MG63 (cell line): ENCODE measurements at regions not wholly inside any gene's neighbourhood (a gene's known extent, or its start where the extent isn't known, plus 50 kb on each side); places are given as distances from the start of the nearest gene placed in this dataset.
"Not testable (repeated sequence)": the region's sequence is repeated elsewhere in the genome, so short reads cannot be mapped to it uniquely, and the experiment has no call there.

ENCODE experiments used
- DNase-seq: peaks from one replicate; pipeline ENCODE4 v3.0.0-alpha.2; 2020
- H3K27me3 ChIP-seq: fragments of 250-450 bp; sonication (Bioruptor Pico); 2 replicates; pipeline ENCODE4 v1.5.1; 2020; ENCODE audit warnings: mild to moderate bottlenecking, moderate library complexity
- H3K36me3 ChIP-seq: fragments of 250-450 bp; sonication (Bioruptor Pico); 2 replicates; pipeline ENCODE4 v1.5.1; 2020; ENCODE audit warnings: mild to moderate bottlenecking, moderate library complexity
- H3K4me3 ChIP-seq: fragments of 250-450 bp; sonication (Bioruptor Pico); 2 replicates; pipeline ENCODE4 v1.5.1; 2020; ENCODE audit warnings: mild to moderate bottlenecking, moderate library complexity
- H3K9me3 ChIP-seq: fragments of 250-450 bp; sonication (Bioruptor Pico); 2 replicates; pipeline ENCODE4 v1.5.1; 2020; ENCODE audit warnings: mild to moderate bottlenecking, moderate library complexity

DNA sequence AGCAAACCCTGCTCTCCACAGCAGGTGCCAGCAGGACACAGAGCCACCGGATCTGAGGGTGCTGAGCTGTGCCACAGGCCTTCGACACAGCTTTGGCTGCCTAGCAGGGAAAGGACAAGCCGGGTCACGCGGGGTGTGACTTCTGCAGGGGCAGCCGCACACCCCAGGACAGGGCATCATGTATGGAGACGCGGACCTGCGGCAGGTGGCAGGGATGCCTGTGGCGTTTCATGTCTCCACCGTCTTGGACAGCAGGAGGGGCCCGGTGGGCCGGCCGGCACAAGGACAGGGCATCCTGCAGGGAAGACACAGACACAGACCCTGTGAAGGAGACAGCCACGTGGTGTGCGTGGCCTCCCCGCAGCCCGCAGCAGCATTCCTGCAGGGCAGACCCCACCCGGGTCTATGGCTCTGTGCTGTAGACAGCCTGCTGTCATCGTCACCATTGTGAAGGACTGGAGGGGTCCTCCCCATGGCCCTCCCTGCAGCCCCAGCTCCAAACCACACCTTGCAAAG, 109.2 kb downstream of the PDGFA start:
- DNase-seq, result no peak
- H3K4me3 ChIP-seq, result no peak overlapping the region
- H3K9me3 ChIP-seq, result no peaks in the 10 kb centered on the region
- H3K36me3 ChIP-seq, result no peaks in the 10 kb centered on the region
- peaks cover 19% of the 10 kb centered on the region for H3K27me3 ChIP-seq

DNA sequence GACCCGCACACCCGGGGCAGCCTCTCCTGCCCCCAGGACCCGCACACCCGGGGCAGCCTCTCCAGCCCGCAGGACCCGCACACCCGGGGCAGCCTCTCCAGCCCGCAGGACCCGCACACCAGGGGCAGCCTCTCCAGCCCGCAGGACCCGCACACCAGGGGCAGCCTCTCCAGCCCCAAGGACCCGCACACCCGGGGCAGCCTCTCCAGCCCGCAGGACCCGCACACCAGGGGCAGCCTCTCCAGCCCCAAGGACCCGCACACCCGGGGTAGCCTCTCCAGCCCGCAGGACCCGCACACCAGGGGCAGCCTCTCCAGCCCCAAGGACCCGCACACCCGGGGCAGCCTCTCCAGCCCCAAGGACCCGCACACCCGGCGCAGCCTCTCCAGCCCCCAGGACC, 108.5 kb downstream of the PDGFA start:
- H3K4me3 ChIP-seq, H3K36me3 ChIP-seq, DNase-seq, H3K9me3 ChIP-seq: not testable (repeated sequence)
- peaks cover 13% of the 10 kb centered on the region for H3K27me3 ChIP-seq

DNA sequence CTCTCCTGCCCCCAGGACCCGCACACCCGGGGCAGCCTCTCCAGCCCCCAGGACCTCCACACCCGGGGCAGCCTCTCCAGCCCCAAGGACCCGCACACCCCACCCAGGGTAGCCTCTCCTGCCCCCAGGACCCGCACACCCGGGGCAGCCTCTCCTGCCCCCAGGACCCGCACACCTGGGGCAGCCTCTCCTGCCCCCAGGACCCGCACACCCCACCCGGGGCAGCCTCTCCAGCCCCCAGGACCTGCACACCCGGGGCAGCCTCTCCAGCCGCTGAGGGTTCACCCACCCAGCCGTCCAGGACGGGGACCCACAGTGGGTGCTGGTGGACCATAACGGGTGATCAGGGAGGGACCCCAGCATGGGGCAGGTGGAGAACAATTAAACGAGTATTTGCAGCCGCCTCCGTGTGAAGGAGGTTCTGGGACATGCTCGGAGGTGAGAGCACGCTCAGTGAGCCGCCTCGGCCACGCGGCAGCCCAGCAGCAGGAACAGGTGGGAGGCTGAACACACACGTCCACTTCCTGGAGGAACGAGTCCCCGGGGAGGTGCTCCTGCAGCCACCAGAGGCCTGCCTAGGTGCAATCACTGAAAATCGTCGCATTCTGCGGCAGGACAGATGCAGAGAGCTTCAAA, 107.9 kb downstream of the PDGFA start:
- H3K9me3 ChIP-seq, result no peaks in the 10 kb centered on the region
- no peak for DNase-seq
- H3K4me3 ChIP-seq, result no peak overlapping the region
- H3K36me3 ChIP-seq, result no peaks in the 10 kb centered on the region
- H3K27me3 ChIP-seq, result peaks cover 9% of the 10 kb centered on the region; the same call in 1 of the 2 replicates

DNA sequence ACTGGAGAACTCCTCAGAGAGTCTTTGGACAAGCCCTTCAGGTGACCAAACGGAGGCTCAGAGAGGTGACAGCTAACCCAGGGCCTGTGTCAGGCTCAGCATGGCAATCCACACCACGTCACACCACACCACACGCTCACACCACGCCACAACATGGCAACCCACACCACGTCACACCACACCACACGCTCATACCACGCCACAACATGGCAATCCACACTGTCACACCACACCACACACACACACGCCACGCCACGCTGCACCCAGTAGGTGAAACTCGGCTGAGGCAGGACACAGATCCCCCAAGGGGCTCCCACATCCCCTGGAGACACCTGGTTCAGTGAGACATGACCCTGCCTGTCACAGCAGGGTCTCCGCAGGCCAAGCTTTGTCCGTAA, 107.3 kb downstream of the PDGFA start:
- H3K36me3 ChIP-seq, result no peaks in the 10 kb centered on the region
- no peaks in the 10 kb centered on the region; the same call in 1 of the 2 replicates for H3K9me3 ChIP-seq
- H3K27me3 ChIP-seq, result peaks cover 9% of the 10 kb centered on the region; the same call in 1 of the 2 replicates
- no peak overlapping the region for H3K4me3 ChIP-seq
- no peak for DNase-seq

DNA sequence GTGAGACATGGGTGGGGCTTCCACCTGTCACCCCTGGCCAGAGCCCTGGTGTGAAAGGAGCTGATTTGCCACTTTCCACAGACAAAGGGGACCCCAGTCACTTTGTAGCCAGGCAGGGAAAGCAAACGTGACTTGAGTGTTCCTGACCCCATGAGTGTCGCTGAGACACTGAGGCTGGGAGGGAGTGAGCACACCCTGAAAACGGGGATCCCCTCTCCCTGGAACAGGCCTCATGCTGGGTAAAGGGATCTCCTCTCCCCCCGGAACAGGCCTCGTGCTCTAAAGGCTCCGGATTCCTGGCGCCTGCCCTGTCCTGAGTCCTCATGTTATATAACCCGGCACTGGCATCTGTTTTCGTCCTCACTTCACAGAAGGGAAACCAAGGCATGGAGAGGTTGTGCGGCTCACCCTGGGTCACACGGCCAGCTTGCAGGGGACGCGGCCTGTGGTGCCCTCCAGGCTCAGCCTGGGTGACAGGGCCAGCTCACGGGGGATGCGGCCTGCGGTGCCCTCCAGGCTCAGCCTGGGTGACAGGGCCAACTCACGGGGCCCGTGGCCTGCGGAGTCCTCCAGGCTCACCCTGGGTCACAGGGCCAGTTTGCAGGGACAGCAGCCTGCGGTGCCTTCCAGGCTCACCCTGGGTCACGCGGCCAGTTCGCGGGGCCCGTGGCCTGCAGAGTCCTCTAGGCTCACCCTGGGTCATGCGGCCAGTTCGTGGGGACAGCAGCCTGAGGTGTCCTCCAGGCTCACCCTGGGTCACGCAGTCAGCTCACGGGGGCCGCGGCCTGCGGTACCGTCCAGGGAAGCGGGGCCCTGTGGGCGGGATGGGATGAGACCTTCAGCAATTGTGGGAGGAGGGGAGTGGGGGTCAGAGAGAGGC, 104.7 kb downstream of the PDGFA start:
- peaks cover under 1% of the 10 kb centered on the region; the same call in 1 of the 2 replicates for H3K27me3 ChIP-seq
- DNase-seq, result no peak
- H3K9me3 ChIP-seq, result peaks cover 4% of the 10 kb centered on the region

DNA sequence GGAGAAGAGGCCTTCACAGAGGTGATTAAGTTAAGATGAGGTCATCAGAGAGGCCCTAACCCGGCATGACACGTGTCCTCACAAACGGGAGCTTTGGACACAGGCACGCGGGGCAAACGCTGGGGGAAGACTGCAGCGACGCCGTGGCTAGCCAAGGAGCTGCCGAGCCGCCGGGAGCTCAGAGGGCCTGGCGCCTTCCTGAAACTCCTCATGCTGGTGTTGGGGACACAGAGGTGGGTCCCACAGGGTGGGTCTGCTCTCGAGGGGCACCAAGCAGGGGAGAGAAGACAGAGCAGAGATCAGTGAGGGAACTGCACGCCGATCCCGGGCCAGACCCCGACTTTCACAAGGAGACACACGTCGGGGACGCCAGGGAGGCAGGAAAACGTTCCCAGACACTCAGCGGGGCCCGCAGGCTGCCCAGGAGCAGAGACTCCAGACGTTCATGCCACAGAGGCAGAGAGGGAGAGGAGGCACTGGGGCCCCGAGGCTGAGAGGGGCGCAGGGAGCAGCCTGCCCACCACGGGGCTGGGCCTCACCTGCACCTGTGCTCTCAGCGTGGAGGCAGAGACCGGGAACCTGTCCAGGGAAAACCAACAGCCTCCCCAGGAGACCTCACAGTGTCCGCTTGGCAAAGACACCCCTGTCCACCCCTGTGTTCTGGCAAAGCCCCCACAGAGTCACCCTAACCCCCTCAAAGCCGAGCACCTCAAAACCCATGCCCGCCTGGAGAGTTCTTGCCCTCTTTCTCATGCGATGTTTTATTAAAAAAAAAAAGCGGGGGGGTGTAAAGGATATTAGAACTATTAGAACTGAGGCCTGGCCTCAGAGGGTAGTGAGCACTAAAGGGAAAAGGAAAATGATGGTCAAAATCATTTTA, 103.8 kb downstream of the PDGFA start:
- H3K4me3 ChIP-seq, result no peak overlapping the region
- no peaks in the 10 kb centered on the region for H3K36me3 ChIP-seq
- DNase-seq, result no peak
- H3K9me3 ChIP-seq, result peaks cover 4% of the 10 kb centered on the region
- no peaks in the 10 kb centered on the region for H3K27me3 ChIP-seq

More for the DNA sequence above, 104.7 kb downstream of the PDGFA start:
- Histone ChIP-seq H3K4me3 (no peak overlapping the region), H3K36me3 (no peaks in the 10 kb centered on the region)

DNA sequence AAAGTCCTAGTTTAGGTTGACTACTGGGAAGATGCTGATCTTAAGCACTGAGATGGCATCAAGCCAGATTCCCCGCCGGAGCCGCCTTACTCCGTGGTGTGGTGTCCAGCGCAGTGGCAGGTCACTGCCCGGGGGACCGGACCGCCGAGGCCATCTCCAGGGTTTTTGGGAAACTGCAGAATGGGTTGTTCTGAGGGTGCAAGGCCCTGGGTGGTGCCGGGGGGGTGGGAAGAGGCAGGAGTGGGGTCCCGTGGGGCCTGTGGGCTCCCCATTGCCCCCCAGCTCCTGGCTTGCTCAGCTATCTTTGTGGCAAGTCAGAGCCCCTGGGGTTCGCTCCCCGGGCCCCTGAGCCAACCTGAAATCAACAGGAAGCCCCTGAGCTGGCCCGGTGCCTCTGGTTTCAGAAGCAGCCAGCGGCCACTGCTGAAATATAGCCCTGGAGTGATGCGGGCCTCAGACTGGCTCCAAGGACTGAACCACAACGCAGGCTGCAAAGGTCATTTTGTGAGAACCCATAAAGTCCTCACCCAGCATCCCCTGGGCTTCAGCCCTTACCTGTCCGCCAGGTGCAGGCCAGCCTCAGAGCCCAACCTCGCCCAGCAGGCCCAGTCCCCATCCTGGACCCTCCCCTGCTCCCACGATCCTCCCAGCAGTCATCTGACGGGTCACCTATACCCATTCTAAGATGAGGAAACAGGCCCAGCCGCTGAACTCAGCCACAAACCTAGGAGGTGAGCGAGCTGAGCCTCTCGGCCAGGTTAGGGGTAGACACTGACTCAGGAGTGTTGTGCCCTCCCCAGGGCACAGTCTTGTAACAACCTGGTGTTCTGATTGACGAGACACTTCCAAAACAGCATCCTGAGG, 102.7 kb downstream of the PDGFA start:
- H3K9me3 ChIP-seq, result peaks cover 4% of the 10 kb centered on the region
- no peak overlapping the region for H3K4me3 ChIP-seq
- no peaks in the 10 kb centered on the region for H3K36me3 ChIP-seq
- H3K27me3 ChIP-seq, result no peaks in the 10 kb centered on the region
- no peak for DNase-seq

DNA sequence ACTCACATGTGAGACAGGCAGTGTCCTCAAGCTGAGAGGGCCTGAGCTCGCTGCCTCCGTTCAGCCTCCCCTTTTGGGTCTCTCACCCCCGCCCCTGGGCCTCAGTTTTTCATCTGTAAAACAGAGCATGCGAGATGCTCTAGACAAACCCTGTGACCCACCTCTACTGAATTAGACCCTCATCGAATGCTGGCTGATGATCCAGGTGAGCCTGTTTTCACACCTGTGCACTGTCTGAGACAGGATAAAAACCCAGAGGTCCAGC, 102.1 kb downstream of the PDGFA start:
- Histone ChIP-seq H3K9me3 (peaks cover 4% of the 10 kb centered on the region), H3K4me3 (no peak overlapping the region)

DNA sequence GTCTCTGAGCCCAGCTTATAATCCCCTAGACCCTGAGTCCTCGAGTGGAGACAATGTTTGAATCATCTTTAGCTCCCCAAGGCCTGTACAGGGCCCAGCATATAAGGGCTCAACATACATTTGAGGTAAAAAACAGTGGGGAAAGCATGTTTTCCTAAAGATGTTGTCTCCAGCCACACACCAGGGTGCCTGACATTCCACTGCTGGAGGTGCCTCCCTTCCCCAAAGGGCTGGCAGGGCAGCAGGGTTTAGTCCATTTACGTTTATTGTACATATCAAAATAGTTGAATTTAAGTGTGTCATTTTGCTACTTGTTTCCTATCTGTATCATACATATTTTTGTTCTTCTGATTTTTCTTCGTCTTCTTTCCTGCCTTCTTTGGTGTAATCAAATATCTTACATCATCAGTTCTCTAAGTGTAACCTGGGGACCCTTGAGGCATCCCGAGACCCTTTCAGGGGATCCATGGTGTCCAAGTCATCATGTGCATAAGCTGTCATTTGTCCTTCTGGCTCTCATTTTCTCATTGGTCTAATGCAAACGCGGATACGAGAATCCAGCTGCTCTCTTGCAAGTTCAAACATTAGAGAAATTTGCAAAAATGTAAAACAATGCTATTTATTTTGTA, 101.6 kb downstream of the PDGFA start:
- Histone ChIP-seq H3K27me3 (no peaks in the 10 kb centered on the region), H3K4me3 (no peak overlapping the region), H3K9me3 (peaks cover 4% of the 10 kb centered on the region), H3K36me3 (no peaks in the 10 kb centered on the region)
- no peak for DNase-seq

More for the DNA sequence above, 102.1 kb downstream of the PDGFA start:
- Histone ChIP-seq H3K27me3 (no peaks in the 10 kb centered on the region), H3K36me3 (no peaks in the 10 kb centered on the region)
- no peak for DNase-seq

DNA sequence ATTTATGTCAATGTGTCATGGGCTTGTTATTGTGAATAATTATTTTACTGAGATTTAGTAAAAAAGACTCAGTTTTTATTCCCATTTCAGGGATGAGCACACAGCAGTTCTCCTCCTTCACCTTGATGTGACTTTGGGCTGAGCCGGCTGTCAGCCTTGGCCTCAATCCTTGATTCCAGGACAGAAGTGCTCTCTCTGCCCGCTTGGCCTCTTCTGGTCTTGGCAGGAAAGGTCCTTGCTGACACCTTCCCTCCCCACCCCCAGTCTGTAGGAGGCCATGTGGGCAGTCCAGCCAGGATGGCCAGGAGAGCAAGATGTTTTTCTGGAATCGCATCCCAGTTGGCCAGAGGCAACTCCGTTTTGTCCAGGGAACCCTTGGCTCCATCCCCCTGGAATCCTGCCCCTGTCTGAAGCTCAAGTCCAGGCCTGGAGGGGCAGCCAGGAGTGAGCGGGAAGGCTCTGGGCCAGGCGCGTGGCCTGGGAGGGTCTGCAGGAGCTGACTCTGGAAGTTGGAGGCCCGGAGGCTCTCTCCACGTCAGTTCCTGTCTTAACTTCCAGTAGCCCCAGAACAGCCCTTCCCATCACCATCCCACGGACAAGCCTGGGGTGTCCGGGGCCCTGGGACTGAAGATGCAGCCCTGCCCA, 100.9 kb downstream of the PDGFA start:
- Histone ChIP-seq H3K9me3 (peaks cover 4% of the 10 kb centered on the region), H3K27me3 (no peaks in the 10 kb centered on the region), H3K4me3 (no peak overlapping the region), H3K36me3 (no peaks in the 10 kb centered on the region)
- no peak for DNase-seq

DNA sequence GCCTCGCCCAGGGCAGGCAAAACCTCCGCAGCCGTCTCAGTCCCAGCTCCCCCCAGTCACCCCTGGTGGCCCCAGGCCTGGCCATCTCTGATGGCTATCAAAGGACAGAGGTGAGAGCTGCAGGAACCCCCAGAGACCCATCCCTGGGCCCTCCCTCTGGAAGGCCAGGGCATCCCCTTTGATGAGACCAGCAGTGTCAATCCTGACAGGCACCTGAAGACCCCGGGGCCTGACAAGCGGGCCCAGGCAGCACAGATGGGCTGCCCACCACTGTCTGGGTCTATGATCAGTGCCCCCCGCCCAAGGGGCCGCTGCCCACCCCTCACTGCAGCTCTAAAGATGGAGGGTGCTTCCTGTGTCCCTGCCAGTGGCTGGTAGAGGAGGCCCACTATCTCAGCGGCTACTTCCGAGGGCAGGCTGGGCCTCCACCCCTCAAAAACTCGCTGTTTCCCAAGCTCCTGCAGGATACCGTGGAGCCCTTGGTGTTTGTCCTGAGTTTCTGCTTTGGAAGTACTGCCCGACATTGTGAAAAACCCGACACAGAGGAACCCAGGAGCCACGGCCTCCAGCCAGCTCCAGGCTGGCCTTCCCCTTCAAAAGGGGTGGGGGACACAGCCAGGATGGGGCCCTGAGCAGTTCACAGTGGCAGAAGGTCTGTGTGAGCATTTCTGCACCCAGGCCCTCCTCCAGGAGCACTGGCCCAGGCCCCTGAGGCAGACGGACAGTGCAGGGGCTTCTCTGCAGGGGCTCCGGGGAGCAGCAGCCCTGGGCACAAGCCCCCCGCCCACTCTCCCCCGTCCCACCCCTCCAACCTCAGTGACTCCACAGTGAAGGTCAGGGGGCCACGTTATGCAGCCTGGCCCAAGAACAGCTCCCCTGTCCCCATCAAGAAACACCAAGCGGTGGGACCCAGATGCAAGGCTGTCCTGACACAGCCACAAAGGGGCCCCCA, 99.2 kb downstream of the PDGFA start:
- H3K36me3 ChIP-seq, result no peaks in the 10 kb centered on the region
- H3K4me3 ChIP-seq, result no peak overlapping the region
- peaks cover 4% of the 10 kb centered on the region for H3K9me3 ChIP-seq
- H3K27me3 ChIP-seq, result no peaks in the 10 kb centered on the region
- DNase-seq, result no peak

DNA sequence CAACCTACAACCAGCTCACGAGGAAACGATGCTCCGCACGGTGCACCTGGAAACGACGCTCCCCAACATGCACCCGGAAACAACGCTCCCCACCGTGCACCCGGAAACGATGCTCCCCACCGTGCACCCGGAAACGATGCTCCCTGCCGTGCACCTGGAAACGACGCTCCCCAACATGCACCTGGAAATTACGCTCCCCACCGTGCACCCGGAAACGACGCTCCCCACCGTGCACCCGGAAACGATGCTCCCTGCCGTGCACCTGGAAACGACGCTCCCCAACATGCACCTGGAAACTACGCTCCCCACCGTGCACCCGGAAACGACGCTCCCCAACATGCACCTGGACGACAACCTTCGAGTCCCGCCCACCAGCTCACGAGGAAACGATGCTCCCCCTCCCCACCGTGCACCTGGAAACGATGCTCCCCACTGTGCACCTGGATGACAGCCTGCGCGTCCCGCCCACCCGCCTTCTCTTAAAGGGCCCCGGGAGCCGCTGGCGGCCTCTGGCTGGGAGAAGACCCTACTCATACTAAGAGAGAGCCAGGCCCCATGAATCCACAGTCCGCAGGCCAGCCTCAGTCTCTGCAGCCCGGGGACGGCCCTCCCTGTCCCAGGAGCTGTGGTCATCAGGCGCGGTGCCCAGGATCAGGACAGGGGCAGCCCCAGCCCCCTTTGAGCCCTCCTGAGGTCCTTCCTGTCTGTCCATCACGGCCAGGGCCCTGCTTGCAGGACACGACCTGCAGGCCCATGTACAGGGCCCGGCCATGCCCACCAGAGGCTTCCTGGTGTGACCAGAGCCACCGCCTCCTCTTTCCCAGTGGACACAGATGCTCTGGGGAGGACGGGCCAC, 98.3 kb downstream of the PDGFA start:
- Histone ChIP-seq H3K9me3 (peaks cover 4% of the 10 kb centered on the region), H3K36me3 (no peaks in the 10 kb centered on the region), H3K27me3 (no peaks in the 10 kb centered on the region), H3K4me3 (no peak overlapping the region)
- DNase-seq, result no peak

DNA sequence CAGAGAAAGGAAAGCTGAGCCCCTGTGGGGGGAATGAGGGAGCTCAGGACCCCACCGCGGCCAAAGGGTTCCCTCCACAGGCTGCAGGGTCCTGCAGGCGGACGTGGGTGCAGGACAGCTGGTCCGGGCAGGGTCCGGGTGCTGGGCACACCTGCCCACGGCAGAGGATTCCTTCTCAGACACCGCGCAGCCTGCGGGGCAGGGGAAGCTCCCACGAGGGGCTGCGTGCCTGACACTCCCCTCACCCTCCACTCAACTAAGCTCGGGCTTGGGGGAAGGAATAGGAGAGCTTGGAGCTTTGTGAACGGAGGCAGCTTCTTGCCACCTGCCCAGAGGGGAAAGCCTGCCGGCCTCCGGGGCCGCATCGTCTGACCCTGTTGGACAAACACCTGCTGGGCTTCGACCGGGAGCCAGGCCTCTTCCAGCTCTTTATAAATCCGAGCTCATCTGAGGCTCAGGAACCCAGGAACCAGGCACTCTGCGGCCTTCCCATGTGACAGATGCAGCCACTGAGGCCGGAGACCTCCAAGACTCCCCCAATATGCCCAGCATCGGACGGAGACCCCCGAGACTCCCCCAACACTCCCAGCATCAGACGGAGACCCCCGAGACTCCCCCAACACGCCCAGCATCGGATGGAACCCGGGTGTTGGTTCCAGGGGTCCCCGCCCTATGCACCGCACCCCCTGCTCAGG, 97.3 kb downstream of the PDGFA start:
- H3K4me3 ChIP-seq, result no peak overlapping the region
- peaks cover 4% of the 10 kb centered on the region for H3K9me3 ChIP-seq
- no peaks in the 10 kb centered on the region for H3K36me3 ChIP-seq
- no peak for DNase-seq
- H3K27me3 ChIP-seq, result no peaks in the 10 kb centered on the region
